ENCODE measurements at regions not wholly inside any gene's neighbourhood (a gene's known extent, or its start where the extent isn't known, plus 50 kb on each side); places are given as distances from the start of the nearest gene placed in this dataset.

- TF ChIP-seq POLR2A (IDR thresholded peaks at IDR 0.05) (no peak), EP300 (IDR thresholded peaks at IDR 0.05) (no peak), POLR2AphosphoS5 (IDR thresholded peaks at IDR 0.05) (no peak)
- TF ChIP-seq, protein P1, sequence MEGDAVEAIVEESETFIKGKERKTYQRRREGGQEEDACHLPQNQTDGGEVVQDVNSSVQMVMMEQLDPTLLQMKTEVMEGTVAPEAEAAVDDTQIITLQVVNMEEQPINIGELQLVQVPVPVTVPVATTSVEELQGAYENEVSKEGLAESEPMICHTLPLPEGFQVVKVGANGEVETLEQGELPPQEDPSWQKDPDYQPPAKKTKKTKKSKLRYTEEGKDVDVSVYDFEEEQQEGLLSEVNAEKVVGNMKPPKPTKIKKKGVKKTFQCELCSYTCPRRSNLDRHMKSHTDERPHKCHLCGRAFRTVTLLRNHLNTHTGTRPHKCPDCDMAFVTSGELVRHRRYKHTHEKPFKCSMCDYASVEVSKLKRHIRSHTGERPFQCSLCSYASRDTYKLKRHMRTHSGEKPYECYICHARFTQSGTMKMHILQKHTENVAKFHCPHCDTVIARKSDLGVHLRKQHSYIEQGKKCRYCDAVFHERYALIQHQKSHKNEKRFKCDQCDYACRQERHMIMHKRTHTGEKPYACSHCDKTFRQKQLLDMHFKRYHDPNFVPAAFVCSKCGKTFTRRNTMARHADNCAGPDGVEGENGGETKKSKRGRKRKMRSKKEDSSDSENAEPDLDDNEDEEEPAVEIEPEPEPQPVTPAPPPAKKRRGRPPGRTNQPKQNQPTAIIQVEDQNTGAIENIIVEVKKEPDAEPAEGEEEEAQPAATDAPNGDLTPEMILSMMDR (IDR thresholded peaks at IDR 0.05), result no peak
These were observed 151.0 kb downstream of the COX7C start for GRCh38 chr5:86768699-86769202.
